NCI-H128 (cell line): ENCODE measurements at regions not wholly inside any gene's neighbourhood (a gene's known extent, or its start where the extent isn't known, plus 50 kb on each side); places are given as distances from the start of the nearest gene placed in this dataset.

Experiments
- DNase-seq: peaks from one replicate; lab custom pipeline; 2025; ENCODE audit not compliant: unreplicated experiment; lab: John Stamatoyannopoulos, UW

DNA sequence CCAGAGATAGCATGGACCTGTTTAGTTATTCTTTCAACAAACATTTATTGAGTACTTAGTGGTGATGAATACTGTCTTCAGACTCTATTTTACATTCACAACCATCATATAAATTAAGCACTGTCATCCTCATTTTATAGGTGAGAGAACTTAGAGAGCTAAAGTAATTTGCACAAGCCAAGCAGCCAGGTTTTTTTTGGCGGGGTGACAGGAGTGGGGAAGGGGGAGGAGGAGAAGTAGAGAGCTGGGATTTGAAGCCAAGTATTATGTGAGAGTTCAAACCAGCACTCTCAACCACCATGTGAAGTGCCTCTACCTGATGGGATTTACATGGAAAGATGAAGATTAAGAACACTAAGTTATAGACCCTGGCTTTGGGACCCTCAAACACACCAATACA, 547.4 kb upstream of the IL12A start:
- no peak for DNase-seq

DNA sequence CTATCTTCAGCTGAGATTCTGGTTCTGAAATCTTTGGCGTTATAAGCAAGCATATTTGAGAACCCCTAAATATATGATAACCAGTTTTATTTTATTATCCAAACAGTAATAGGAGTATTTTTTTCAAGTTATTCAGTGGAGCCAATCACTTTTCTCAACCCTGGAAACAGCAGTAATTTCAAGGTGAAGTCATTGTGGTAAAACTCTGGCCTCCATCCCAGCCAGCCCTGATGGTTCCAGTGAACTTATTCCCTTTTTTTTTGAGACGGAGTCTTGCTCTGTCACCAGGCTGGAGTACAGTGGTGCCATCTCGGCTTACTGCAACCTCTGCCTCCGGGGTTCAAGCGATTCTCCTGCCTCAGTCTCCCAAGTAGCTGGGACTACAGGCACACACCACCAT, 545.4 kb upstream of the IL12A start:
- no peak for DNase-seq

DNA sequence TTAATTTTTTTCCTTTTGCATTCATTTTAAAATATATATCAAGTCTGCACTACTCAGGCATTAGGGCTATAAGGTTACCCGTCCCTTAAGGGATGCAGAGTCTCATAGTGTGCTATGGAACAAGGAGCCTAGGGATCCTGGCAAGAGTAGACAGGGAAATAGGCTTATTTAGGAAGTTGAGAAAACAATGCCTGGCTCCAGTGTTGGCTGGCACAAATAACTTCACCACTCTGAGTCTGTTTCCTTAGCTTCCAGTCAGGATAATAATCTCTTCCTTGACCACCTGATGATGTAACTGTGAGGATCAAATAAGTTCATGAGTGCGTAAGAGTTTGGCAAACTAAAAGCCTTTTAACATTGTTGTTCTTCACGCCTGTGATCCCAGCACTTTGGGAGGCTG, 540.8 kb upstream of the IL12A start:
- DNase-seq: no peak

DNA sequence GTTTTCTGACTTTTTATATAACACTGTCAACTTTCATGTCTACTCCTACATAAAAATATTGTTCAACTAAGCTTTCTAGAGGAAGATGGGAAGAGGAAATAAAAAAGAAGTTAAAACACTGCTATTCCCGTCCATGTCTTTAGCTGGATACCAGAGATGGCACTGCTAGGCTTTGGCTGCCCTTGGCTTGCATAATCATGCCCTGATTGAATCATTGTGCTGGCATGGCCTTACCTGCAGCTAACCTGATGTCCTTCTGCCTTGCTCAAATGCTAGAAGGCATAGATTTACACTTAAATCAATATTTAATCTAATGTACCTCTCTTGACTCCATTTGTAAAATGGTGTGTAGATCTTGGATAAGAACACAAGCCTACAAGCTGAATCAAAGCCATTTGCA, 539.7 kb upstream of the IL12A start:
- DNase-seq: no peak

DNA sequence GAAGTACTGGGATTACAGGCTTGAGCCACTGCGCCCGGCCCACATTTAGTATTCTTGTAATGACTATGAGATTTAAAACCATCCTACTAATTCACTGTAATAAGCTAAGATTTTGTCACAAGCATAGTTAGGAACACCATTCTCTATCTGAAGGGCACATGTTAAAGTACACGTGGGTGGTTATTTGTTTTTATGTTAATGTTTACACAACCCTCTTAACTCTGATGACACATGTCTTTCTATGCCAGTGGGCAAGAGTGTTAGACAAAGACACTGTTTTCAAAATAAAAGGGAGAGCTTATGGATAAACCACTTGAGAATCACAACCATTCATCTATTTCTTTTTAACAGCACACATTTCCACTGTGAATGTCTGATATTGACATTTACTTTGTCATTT, 537.6 kb upstream of the IL12A start:
- no peak for DNase-seq

DNA sequence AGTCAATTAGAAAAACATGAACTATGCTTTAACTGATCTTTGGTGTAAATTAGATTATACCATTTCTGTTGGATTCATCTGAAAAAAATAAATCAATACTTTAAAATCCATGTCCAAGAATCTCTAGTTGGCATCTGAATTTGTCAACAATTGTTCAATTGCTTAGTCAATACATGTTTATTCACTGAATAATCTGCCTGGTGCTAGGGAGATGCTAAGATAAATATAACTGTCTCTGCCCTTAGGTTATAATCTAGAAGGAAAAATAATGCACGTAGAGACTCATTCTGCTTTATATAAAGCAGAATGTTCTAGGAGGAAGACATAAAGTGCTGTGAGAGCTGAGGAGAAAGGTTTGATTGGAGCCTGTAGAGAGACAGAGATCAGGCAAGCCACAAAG, 537.2 kb upstream of the IL12A start:
- DNase-seq: no peak

DNA sequence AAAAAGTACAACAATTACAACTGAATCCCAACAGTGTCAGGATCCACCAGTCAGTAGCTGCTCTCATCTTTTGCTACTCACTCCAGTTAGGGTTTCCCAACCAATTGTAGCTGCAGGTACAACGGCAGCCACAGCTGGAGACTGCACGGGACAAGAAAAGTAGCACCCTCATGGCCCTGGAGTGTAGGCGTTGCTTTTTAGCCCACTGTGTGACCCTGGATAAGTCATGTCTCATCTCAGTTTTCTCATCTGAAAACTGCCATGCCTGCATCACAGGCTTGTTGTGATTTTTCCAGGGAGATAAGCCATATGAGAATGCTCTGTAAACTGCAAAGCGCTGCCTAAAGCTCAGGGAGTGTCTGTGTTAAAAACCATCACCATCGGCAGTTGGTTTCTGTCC, 535.6 kb upstream of the IL12A start:
- DNase-seq: no peak

DNA sequence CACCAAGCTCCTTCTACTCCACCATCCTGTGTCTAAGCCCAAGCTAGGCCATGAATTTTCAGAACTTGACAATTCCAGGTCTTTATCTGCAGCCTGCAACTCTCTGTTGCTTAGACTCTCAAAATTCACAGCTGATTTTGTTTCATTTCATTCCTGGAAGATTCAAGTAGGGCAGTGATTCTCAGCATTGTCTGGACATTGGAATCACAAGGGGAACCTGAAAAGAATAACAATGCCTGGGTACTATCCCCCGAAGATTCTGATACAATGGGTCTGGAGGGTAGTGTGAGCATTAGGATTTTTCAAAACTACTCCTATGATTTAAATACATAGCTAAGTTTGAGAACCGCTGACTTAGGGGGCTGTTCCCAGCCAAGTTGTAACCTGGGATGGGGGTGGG, 534.7 kb upstream of the IL12A start:
- no peak for DNase-seq

DNA sequence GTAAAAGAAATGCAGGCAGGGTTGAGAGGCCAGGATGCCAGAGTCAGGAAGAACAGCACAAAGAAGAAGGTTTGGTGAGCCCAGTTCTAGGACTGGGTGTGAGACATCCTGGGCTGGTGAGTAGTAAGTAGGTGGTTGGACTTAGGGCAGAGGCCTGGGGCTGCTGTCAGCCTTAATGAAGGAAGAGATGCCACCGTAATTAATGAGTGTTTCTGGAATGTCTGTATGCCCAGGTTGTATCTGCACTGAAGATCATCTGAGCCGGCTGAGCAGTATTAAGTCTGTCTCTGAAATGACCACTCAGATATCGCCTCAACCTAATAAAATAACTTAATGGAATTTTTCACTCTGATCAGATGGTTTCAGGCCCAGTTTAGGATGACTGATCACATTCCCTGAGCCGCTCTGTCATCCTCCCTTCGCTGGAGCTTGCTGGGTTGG, 532.9 kb upstream of the IL12A start:
- no peak for DNase-seq

DNA sequence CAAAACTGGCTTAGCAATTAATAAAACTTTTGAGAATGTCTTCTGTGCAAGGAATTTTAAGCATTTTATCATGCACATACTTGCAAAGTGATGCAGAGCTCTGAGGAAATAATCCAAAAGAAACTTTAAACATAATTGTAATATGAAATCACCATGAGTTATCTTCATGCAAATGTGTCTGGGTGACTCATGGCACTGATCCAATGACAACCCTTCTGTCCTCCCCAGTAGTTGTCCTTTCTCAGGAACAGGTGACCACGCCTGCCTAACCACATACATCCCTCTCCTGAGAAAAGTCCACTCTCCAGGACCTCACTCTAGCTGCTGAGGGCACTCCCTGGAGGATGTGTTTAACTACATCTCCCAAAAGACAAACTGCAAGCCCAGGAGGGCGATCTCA, 530.6 kb upstream of the IL12A start:
- DNase-seq: no peak

DNA sequence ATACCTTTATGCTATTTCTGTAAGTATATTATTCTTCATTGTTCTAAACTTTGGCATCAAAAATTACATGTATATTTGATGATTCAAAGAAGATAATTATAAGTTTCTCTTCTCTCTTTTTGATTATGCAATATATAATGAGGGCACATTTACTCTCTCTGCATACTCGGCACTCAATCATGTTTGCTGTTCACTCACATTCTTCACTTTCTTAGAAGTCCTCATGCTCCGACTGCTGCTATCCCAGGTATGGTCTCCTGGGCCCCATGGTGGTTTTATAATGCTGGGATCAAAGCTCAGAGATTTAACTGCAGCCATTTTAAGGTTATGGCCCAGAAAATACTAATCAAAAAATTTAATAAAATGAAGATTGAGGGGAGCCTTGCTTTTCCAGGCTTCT, 529.7 kb upstream of the IL12A start:
- DNase-seq: no peak

DNA sequence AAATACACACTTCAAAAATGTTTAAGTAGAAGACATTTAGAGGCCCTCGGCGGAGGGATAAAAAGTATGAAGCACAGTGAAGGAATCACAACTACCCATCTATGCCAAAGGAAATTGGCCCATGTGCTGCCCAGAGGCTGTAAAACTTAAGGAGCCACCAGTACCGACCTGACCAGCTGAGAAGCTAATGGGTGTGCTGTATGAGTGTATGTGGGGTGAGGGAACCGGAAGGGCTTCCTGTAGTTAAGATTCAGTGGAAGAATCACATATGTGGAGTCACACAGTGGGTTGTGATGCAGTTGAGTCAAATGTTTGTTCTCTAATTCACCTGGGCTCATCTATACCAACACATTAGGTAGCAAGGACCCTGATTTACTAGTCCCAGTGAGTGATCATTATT, 516.0 kb upstream of the IL12A start:
- DNase-seq: no peak

DNA sequence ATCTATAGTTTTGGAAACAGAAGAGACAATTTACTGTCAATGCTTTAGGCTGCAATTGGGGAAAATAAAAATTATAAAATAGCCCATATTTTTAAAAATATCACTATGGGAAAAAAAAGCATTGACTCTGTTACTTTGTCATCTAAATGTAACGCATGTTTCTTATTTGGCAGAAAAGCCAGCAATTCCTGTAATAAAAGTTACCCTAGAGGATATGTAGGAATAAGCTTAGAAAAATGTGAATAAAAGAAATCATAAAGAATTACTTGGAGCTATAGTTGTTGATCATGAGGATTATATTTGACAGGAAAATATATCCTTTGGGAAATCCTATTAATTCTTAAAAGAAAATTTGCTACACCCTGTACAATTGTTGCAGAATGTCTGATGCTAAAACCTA, 515.4 kb upstream of the IL12A start:
- no peak for DNase-seq

DNA sequence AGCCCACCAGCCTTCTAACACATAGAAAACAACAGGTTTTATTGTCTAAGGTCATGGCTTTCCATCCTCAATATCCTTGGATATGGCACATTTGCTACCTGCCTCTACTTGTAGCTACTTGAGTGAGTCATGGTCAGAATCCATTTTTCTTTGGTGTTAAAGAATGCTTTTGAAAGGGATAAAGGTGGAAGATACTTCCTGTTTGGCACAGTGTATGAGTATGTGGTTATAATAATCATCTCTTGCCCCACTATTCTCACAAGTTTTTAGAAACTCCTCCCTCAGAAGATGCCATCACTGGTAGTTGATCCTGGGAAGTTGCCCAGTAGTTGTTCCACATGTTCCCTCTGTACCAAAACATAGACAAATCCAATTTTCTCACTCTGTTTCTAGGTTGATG, 508.6 kb upstream of the IL12A start:
- no peak for DNase-seq

DNA sequence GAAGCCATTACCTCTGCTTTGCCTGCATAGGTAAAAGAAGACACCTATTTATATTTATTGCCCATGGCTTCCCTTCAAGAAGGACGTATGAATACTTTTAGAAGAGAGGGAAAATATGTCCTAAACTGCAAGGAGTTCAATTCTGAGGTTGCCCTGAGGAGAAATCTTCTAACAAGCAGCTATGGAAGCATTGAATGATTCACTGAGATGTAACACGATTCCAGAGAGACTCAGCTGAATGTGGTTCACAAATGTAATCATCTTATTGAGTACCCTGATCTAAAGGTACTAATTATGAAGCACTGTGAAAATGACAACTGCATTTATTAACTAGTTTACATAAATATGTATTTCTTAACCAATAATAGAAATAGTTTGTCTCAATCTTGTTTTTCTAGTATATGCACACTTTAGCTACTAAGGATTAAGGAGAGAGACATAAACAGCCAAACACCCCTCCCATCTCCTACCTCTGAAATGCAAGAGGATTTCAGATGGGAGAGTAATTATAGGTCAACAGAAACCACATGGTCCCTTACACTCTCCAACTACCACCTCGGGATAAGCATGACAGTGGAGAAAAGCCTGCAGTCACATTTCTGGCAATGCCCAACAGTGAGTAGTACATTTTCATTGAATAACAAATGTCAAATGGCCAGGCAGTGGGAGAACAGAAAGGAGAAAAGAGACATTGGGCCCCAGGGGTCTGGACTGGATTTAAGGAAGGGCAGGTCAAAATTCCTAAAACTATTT, 506.2 kb upstream of the IL12A start:
- no peak for DNase-seq

DNA sequence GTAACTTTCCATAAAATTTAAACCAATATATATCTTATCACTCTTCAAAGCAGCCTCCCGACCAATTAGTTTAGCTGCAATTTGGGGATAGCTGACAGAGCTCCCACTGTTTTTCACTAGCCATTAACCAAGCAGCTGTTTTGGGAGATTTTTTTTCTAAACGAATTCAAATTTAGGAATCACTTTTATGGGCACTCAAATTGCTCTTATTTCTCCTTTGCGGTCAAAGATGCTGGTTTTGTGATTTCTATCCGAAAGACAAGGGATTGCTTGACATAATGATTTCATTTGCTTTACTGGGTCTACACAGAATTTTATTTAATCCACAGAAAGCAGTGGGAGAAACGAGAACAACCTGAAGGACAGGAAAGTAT, 505.7 kb upstream of the IL12A start:
- DNase-seq: no peak

DNA sequence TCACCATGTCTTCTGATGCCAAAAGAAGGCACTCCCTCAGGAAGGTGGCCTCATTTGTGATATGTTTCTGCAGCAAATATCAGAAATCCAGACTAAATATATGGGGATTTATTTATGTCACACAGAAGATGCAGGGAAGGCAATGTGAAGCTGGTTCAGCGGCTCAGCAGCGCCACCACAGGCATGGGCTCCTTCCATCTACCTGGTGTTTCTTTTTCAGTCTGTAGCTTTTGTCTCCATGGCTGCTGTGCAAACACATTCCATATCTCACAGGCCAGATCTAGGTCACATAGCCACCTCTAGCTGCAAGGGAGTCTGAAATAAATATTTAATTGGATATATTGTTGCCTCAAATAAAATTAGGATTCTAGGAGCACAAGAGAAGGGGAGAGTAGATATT, 502.1 kb upstream of the IL12A start:
- no peak for DNase-seq

DNA sequence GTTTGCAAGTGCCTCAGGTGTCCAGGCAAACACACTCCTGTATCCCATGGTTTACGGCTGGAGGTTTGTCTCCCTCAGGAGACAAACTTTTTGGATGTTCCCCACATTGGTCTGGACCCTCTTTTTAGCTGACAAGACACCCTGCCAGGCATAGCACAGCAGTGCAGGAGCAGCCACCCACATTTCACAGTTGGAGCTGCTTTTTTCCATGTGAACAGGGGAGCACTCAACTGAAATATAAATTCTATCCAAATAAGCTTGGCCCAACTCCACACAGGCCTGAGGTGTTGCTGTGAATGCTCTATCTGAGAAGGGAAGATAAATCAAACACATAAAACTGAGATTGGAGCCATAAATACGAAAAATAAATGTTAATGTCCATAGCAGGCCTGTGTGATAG, 501.3 kb upstream of the IL12A start:
- DNase-seq: no peak

DNA sequence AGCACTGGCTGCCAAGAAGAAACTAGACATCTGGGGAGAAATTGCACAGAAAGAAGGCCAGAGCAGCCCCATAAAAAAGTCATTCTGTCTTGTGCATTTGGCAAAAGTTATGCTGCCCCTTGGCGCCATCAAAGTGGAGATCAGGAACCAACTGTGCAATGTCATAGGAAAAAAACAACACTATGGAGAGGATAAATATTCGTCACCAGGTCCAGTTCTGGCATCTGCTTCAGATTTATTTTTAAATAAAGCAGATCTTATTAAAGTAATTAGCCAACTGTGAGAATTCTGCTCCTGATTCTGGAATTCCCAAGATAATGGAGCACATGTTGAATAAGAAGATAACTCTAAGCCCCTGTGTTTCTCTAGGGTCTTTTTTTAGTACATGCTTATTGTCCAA, 500.0 kb upstream of the IL12A start:
- no peak for DNase-seq

DNA sequence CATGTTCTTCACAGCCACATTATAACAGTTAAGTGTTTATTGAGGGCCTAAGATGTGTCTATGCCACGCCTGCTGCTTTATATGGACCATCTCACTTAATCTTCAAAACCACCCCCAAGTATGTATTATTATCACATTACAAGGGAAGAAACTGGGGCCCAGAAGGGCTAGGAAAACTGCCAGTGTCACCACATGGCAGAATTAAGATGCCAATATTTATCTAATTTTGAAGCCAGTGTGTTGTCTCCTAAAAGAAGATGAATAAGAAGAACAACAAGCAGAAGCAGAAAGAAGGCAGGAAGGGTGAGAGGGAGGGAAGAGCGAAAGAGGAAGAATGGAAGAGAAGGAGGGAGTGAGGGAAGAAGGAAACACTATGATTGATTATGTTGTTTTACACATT, 491.3 kb upstream of the IL12A start:
- no peak for DNase-seq

DNA sequence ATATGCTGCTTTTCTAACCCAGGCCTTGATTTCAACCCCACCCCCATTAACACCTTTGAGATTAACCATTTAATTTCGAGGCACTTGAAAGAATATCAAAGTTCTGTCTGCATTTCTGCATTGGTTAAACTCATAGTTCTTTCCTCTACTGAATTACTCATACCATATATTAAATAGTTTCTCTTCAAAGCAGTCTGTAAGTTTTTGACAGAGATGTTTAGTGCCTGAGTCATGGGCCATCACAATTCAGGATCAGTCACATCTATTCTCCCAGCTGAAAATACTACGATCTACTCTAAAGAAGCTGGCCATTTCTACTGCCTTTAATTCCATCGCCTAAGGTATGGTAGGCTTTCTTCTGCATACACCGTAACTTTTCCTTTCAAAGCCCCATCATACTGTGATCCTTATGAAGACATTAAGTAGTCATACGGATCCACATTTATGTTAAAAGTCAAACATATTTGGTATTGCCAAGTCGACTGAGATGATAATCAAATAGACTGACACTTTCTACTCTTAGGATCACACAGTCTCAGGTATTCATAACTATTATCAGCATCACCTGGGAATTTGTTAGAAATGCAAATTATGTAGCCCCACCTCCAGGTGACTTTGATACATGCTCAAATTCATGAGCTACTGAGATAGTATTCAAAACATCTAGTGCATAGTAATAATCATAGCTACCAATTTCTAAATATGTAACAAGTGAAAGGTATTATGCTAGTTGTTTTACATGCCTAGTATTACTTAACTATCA, 489.4 kb upstream of the IL12A start:
- no peak for DNase-seq

DNA sequence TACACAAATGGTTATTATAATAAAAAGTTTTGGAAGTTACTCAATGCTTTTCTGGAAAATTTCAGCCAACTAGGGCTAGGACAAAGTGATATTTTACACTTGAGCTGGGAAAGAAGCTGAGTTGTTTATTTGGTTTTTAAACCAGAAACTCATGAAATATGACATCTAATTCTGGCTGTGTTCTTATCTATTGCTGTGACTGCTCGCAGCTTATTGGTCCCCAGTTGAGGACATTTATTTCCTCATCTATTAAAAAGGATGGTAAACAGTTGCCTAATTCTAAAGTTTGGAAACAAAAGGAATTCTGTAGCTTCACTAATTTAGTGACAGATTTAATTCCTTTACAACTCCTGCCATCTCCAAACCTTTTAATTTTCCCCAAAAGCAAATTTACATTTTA, 487.6 kb upstream of the IL12A start:
- no peak for DNase-seq

DNA sequence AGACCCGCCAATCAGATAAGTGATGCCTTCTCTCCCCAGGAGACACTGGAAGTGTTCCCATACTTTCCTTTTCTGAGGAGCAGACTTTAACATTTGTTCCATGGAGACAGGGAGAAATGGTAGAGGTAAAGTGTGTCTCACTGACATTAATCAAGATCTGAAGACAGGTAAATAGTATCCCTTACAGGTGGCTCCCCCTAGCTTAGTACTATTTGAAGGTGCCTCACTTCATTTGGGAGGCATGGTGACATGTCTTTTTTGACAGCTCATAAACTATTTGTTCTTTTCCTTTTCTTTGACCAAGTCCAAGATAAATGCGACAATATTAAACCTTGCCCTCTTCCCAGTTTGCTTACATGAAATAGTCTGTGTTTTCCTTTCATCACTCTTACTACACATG, 485.6 kb upstream of the IL12A start:
- DNase-seq: no peak
